ENCODE measurements at regions not wholly inside any gene's neighbourhood (a gene's known extent, or its start where the extent isn't known, plus 50 kb on each side); places are given as distances from the start of the nearest gene placed in this dataset.

DNA sequence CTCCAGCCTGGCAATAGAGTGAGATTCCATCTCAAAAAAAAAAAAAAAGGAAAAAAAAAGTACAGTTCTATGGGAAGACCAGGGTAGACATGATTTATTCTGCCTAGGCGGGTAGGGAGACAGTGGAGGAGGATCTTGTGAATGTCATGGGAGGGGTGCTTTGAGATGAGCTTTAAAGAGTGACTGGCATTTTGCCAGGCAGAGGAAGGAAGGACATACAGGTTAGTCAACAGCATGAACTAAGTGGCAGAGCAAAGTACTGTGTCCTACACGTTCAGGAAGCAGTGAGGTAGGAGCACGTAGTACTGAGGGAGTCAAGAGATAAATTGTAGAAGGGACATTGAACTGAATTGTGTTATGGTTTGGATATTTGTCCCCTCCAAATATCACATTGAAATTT is 451.5 kb downstream of the TOX3 start:
- no peak for DNase-seq

DNA sequence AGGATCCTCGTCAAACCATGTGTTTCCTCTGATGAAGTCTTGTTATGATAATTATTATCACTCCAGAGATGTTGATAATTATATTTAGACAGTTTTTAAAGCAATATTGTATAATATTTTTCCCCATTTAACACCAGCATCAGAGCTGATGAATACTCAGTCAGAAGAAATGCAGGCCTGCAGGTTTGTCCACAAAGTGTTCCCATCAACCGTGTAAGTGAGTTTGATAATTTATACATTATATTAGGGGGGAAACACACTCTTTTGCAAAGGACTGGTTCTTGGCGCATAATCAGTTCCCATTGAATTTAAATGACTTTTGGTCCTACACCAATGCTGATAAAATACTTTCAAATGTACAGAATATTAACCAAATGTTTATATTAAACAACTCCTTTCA is 454.8 kb downstream of the TOX3 start:
- DNase-seq, result no peak

DNA sequence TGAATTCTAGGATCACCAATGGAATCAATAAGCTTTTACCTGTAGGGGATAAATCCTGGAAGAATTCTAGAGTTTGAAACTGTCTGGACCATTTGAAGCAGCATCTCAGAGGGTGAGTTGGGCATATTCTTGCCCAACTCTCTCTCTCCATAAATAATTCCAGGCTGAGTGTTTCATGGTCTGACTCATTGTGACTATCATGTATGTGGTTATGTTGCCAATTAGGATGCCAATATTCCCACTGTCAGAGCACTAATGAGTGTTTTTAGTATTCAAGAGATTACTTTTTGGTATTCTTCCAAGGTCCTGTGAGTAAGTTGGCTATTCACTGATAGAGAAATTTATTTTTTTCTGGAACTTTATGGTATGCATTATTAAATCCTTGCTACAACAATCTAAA is 456.9 kb downstream of the TOX3 start:
- no peak for DNase-seq

DNA sequence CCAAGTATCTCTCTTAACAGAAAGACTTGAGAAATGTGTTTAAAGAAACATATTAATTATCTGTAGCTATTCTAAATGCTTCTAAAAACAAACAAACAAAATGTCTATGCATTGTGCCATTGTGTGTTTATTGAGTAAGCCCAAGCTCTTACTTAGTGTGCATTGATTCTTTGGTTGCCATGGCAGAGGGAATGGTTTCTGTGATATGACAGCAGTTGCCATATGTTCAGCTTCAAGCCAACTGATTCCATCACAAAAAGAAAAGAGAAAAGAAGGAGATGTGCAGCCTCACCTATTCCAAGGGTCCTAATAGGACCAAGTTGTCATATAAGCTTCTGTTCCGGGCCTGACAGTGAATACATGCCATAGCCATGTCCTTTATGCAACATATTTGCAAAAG is 457.5 kb downstream of the TOX3 start:
- DNase-seq, result no peak

DNA sequence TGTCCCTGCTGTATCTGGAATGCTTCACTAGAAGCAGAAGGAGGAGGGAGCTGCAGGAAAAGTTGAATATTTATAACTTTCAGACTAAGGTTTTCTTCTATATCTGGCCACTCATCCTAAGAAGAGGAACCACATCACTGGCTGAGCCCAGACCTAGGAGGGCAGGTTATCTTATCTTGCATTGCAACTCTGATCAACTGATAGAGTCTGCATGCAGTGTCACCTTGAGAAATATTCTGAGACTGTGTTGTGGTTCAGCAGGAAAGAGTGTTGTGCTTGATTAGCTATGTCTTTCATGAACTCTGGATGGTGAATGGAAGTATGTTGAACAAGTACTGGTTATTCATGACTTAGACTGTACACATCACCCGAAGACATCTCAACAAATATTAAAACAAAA is 460.0 kb downstream of the TOX3 start:
- DNase-seq, result no peak

DNA sequence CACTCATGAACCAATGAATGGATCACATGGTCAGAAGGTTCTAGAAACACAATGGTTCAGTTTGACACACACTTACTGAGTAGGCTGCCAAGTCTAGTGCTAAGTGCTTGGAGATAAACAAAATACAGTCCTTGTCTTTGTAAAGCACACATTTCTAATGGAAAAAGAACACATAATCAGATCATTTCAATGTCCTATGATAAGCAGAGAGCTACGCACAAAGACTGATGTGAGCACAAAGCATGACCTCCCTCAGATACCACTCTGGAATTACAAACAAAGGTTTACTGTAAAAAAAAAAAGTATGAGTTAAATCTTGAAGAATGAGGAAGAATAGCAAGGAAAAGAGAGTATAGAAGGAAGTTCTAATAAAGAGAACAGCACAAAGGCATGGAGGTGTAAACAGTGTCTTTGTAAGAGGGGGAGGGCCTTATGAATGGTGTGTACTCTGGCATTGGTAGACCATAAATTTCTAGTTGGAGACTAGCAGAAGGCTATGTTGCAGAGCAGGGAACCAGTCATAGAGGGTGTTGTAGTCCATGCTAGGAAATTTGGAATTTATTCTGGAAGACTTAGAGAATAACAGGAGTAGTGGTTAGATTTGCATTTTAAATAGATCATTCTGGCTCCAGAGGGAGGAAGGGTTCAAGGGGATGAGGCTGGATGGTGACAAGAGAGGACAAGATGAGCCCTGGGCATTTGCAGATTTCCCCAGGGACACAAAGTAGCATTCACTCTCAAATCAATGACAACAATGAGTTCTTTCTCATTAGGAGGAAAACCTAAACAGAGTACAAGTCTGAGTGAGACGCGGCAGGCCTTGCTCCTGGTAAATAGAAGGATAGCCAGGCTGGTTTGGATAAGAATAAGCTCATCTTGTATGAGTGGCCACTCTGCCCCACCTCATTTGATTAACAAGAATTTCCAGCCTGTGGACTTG is 468.0 kb downstream of the TOX3 start:
- no peak for DNase-seq

DNA sequence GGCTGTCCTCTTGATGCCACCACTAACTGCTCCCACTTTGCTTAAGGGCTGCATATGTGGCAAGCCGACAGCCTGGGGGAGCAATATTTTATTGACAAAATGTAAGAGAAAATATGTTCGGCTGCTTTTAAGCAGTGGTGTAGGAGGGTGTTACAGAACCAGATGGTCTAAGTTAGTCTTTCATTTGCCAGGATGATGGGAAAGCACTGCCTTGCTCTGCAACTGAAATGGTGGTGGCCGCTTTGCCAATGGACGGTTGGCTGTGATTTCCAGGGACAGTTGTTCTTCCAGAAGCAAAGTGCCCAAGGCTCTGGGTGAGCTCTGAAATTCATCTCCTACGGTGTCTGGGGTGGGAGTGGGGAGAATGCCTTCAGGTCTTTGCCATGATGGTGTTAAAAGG is 469.3 kb downstream of the TOX3 start:
- no peak for DNase-seq

DNA sequence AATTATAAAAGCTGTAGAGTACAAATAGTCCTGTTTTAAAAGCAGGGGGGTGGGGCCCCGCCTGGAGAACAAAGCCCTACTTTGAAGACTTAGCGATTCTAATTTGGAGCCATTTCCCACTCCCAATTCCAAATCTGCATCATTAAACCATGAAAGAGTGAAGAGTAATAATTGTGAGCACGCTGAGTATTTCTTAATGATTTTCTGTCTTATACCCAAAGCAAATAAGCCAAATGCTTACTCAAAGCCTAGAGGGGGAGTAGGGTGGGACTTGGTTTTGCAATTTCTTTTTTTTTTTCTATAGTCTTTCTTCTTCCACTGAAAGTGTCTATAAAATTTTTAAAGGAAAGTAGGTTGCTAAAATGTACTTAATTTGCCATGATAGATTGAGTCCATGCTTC is 470.1 kb downstream of the TOX3 start:
- no peak for DNase-seq

DNA sequence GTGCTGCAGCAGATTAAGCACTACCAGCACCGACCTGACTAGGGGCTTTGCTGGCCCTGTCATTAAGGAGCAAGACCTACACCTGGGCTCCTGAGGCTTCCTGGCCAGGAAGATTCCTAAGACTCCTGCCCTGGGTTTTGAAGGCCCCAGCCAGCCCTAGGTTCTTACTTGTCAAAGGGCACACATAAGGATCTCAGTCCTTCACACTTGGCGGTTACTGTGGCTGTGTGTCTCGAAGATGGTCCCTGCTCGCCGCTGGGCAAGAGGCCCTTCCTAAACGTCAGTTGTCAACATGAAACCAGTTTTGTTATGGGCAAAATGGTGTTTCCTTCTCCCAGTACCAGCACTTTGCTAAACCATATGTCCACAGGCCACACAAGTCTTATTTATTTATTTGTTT is 470.6 kb downstream of the TOX3 start:
- no peak for DNase-seq

DNA sequence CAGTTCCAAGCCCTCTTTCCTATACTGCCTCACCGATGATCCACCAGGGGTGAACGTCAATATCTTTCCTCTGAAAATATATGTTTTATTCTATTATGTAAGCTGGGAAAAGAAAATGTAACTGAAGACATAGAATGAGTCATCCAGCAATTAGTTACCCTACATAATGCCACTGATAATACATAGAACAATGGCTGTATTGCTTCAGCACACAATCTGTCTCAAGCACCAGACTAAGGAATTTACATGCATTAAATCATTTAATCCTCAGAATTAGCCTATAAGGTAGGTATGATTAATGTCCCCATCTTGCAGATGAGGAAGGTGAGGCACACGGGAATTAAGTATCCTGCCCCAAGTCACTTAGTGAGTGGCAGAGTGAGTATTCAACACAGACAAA is 472.8 kb downstream of the TOX3 start:
- no peak for DNase-seq

DNA sequence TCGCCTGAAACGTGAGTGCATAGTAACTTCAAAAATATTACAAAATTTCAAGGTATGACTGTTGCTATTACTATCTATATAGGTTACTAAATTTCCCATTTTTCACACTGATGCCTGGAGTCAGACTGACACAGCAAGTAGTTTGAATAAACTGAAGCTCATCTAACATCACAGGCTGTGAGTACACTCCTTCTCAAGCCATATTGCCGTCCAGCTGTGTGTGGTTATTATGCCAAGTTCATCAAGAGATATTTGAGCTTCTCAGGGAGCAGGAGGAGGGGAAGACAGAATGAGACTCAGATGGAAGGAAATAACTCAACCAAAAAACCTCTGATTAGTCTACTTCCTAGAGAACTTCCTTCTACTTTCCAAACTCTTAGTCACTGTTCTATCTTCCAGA is 473.9 kb downstream of the TOX3 start:
- DNase-seq, result no peak

DNA sequence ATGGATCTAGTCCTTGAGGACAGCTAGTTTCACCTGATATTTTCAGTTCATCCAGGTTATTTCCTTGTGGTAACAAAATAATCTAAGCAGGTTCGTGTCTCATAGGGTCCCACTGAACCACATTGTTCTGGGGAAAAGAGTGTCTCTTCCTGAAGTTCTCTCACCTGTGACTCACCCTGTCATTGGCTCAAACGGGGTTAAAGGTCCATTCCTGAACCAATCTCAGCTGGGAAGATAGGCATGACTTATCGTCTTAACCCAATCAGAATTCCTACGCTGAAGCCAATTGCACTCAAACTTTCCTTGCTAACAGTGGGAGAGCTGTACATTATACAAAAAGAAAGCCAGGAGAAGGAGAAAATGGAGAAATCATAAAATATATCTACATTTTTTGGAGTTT is 475.8 kb downstream of the TOX3 start:
- no peak for DNase-seq

DNA sequence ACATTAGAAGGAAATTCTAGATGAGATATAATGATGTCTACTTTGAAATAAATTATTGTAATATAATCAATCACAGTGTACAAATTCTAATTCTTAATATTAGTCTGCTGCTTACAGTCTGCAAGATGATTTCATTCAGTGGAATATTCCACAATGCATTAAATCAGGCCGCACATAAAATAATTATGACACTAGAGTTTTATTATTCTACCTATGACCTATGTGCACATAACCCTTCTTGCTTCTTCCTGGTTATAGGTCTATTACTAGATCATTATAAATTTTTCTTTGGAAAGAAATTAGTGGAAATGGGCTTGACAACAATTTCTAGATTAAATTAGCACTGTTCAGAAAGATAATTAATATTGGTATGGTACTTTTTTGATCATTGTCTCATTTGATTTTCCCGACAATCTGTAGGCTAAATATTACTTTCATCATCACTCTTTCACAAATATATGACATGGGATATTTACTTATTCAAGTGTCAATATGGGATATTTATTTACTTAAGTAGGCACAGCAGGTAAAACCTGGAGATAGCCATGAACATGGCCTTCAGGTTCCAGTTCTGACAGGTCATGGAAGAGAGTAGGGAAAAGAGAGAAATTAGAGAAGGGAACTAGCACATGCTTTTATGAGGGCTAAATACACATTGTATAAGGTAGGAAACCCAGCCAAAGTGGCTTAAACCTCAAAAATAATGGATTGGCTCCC is 476.4 kb downstream of the TOX3 start:
- DNase-seq, result no peak

DNA sequence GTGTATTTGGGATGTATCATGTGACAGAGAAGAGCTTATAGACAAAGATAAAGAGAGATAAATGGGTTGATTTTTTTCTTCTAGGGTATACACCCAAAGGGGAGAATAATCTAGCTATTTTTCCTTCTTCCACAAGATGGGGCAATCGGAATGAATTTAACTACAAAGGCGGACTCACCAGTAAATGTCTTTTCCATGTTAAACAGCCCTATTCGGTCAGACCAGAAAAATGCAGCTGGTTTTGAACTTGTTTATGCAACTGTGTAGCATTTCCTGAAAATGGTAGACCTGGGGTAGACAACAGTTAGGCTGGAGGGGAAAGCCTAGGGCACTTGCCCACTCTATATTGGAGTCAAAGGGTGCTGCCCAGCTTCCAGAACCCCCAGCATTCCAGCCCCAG is 477.1 kb downstream of the TOX3 start:
- no peak for DNase-seq

DNA sequence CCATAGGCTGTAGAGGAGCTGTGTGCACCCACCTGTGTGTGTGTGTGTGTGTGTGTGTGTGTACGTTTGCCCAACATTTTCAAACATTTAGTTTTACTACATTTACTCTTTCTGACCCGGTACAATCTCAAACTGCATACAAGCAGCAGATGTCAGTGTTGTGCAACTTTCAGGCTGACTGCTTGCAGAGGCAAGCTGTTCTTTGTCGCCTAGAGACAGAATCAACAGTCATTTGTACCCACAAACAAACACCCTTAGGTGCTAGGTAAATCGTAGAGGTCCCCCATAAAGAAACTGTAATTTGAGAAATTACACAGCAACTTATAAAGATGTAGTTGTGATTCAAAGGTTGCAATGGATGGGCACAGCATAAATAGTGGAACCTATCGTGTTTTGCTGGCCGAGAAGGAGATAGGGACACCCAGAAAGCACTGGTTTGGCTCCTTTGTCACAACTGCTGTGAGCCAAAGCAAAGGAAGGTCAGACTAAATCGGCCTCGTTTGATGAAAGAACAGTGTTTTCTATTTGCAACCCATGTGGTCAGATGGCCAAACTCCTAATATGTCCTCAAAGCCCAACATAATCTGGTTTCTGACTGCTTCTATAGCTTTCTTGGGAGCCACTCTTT is 478.4 kb downstream of the TOX3 start:
- no peak for DNase-seq

DNA sequence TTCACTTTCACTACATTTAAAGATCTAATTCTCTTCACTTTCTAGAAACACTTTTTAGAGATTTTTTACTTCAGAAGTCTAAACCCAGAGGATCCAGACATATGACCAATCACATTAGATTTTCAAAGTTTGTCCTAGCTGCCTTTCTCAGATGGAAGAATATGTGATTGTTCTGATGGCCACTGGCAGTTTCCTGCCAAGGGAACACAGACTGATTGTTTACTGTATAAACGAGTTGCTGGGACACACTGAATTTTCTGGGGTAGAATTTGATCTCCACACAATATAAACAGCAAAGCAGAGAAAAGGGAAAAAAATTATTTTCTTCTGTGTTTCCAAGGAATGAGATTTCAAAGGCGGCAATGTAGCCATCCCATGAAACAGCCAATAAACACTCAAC is 480.0 kb downstream of the TOX3 start:
- DNase-seq, result no peak

DNA sequence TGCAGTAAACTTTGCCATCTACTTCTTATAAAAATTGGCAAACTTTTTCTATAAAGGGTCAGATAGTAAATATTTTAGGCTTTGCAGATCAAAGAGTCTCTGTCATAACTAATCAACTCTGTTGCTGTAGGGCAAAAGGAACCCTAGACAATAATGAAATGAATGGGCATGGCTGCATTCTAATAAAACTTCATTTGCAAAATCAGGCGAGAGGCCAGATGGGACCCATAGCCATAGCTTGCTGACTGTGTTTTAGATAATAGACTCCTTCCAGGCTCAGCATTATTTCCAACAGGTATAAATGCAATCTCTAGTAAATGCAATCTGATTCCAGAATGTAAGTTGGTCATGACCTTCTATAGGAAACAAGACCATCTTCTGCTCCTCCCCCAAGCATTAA is 490.7 kb downstream of the TOX3 start:
- no peak for DNase-seq

DNA sequence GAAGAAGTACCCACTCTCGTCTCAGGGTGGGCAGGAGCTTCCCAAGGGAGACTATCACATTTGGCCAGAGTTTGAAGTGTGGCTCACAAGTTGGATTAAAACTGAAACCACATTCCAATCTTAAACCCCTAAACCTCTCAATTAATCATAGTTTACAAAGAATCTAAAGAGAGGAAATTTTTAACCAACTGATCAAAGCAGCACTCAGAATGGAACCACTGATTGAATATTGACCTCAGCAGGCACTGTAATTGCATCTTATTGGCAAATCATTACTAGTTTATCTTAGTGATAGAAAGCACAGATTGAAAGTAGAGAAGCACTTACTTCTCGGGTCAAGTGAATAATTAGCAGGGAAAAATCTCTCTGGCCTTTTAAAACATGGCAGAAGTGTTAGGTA is 491.6 kb downstream of the TOX3 start:
- no peak for DNase-seq

DNA sequence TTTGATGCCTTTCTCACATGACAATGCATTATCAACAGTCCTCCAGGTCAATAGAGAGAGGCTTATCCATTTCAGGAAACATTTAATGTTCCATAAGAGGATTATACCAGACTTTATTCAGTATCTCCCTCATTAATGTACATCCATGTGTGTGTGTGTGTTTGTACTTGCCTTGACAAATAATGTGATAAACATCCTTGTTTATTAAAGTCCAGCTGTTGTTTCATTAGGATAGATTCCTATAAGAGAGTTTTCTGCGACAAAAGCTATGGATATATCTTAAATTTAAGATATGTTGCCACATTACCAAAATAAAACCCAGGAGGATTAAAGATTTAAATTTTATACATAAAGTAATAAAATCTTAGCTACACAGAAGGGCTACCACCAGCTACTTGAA is 492.6 kb downstream of the TOX3 start:
- DNase-seq, result no peak

DNA sequence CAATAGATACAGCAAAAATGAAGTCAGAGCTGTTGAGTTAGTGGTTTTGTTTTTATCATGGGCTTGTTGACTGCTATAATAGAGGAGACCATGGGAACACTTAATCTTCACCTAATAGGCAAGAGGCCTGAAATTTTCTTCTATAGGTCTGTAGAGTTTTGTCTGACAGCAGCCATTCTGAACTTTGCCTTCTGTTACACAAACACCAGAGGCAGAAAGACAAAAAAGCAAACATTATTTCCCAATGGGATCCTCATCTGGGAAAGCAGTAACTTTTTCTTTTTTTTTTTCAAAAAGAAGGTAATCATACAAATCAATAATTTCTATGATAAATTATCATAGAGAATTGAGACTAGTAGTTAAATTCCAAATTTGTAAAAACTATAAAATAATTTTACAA is 494.1 kb downstream of the TOX3 start:
- DNase-seq, result no peak

DNA sequence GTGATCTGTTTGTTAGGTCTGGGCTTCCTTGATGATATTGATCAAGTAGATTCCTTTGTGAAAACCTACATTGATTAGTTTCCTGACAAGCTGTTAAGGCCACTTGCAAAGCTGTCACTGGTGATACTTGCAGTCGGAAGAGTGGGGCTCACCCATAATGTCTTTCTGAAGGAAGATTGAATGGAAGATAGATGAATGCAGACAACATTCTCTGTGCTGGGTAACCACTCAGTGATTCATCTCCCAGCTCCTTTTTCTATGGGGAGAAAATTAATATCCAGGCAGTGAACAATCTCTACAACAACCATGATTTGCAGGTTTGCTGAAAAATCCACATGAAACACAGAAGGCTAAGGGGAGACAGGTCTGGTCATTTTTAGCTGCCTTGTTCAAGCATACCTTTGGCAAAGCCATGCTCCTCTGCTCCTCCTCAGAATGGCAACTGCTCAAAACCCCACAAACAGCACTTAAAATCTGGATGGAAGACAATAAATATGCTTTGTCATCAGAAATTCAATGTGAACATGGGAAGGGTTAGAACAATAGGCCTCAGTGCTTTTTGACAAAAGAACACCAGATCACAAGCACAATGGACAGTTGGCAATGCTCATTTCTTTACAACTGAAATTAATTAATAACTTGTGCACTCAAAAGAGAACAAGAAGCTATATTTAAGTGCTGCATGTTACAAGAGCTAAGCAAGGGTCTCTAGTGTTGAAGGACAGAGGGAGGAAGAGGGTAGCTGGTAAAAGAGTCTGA is 495.4 kb downstream of the TOX3 start:
- no peak for DNase-seq

DNA sequence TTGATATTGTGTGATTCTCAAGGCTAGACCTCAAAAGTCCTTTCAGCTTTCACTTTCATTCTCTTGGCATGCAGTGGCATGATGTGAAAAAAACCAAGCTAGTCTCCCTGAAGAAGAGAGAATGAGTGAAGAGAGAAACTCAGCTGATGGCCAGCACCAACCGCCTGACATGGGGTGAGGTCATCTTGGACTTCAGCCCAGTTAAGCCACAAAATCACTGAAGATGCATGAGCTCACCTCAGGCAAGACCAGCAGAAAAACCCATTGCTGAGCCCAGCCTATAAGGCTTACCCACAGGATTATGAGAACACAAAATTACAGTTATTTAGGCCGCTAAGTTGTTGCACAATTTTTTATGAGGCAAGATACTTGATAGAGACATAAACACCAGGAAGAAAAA is 496.5 kb downstream of the TOX3 start:
- no peak for DNase-seq

DNA sequence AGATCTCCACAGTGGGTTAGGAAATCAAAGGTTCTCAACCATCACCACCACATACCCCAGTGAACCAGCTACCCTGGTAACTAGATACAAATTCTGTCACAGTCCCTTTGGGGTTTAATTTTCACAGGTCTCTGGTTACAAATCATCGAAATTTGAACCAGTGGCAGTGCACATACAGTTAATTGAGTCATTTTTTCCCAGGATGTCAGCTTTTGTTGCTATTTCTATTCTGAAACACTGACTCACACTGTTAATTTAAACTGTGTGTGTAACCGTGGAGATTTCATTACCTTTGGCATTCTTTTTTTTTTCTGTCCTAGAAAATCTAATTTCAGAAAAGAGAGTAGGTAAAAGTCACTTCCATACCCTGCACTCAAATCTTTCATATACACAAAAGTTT is 511.5 kb downstream of the TOX3 start:
- no peak for DNase-seq

Data from activated CD4-positive, alpha-beta T cell treated with anti-CD3 and anti-CD28 coated beads, Interleukin-2, amount 50 U/mL, for 4 hours (primary cell).